ENCODE measurements at regions not wholly inside any gene's neighbourhood (a gene's known extent, or its start where the extent isn't known, plus 50 kb on each side); places are given as distances from the start of the nearest gene placed in this dataset.

GRCh38 chr21:14722841-14723483 lies 176.8 kb upstream of the SAMSN1 start:
- no peak for DNase-seq (ENCODE audit: low spot score)

GRCh38 chr21:14720237-14720636 lies 174.1 kb upstream of the SAMSN1 start:
- DNase-seq (ENCODE audit: low spot score) = no peak

- DNase-seq (ENCODE audit: low spot score) = no peak
These were observed 172.8 kb upstream of the SAMSN1 start for GRCh38 chr21:14718951-14719350.

- DNase-seq (ENCODE audit: low spot score) = no peak
These were observed 170.8 kb upstream of the SAMSN1 start for GRCh38 chr21:14716761-14717396.

GRCh38 chr21:14713109-14713508 lies 167.0 kb upstream of the SAMSN1 start:
- DNase-seq (ENCODE audit: low spot score) = no peak

- no peak for DNase-seq (ENCODE audit: low spot score)
These were observed 166.1 kb upstream of the SAMSN1 start for GRCh38 chr21:14712121-14712715.

- DNase-seq (ENCODE audit: low spot score) = no peak
These were observed 165.2 kb upstream of the SAMSN1 start for GRCh38 chr21:14711287-14711686.

GRCh38 chr21:14707511-14708020 lies 161.5 kb upstream of the SAMSN1 start:
- no peak for DNase-seq (ENCODE audit: low spot score)

- no peak for DNase-seq (ENCODE audit: low spot score)
These were observed 160.8 kb upstream of the SAMSN1 start for GRCh38 chr21:14706712-14707510.

- no peak for DNase-seq (ENCODE audit: low spot score)
These were observed 153.6 kb upstream of the SAMSN1 start for GRCh38 chr21:14699433-14700407.

GRCh38 chr21:14697769-14698168 lies 151.7 kb upstream of the SAMSN1 start:
- DNase-seq (ENCODE audit: low spot score) = no peak

GRCh38 chr21:14694817-14695216 lies 148.7 kb upstream of the SAMSN1 start:
- DNase-seq (ENCODE audit: low spot score) = no peak

- no peak for DNase-seq (ENCODE audit: low spot score)
These were observed 147.9 kb upstream of the SAMSN1 start for GRCh38 chr21:14693997-14694396.

- no peak for DNase-seq (ENCODE audit: low spot score)
These were observed 145.8 kb upstream of the SAMSN1 start for GRCh38 chr21:14691914-14692313.

GRCh38 chr21:14690886-14691285 lies 144.8 kb upstream of the SAMSN1 start:
- no peak for DNase-seq (ENCODE audit: low spot score)

GRCh38 chr21:14688936-14689335 lies 142.8 kb upstream of the SAMSN1 start:
- no peak for DNase-seq (ENCODE audit: low spot score)

GRCh38 chr21:14688412-14688811 lies 142.3 kb upstream of the SAMSN1 start:
- no peak for DNase-seq (ENCODE audit: low spot score)

- DNase-seq (ENCODE audit: low spot score) = no peak
These were observed 141.1 kb upstream of the SAMSN1 start for GRCh38 chr21:14687268-14687625.

GRCh38 chr21:14686466-14687267 lies 140.6 kb upstream of the SAMSN1 start:
- no peak for DNase-seq (ENCODE audit: low spot score)

- no peak for DNase-seq (ENCODE audit: low spot score)
These were observed 139.5 kb upstream of the SAMSN1 start for GRCh38 chr21:14685568-14685967.

- no peak for DNase-seq (ENCODE audit: low spot score)
These were observed 138.0 kb upstream of the SAMSN1 start for GRCh38 chr21:14684071-14684470.

Data from hematopoietic multipotent progenitor cell treated with erythropoietin and hydrocortisone succinate and interleukin-3 and kit ligand, for 15 days (in vitro differentiated cells).